ENCODE measurements at regions not wholly inside any gene's neighbourhood (a gene's known extent, or its start where the extent isn't known, plus 50 kb on each side); places are given as distances from the start of the nearest gene placed in this dataset.

- 67% methylated on average over 1 of the region's 1 CpG for WGBS (ENCODE audit: insufficient coverage)
- H2AFZ ChIP-seq (ENCODE audit: insufficient read depth, low read depth, low read length, poor library complexity, severe bottlenecking), result no peak overlapping the region
- Mint-ChIP-seq H3K9me3 (ENCODE audit: insufficient read depth) (no peaks in the 10 kb centered on the region), H3K27ac (no peak overlapping the region), H3K4me1 (no peaks in the 10 kb centered on the region), H3K27me3 (peaks cover 13% of the 10 kb centered on the region), H3K4me3 (no peak overlapping the region)
- intact Hi-C loops (cut with micrococcal nuclease), result no loop called here
- H3K4me1 ChIP-seq (ENCODE audit: control insufficient read depth in 2 of 2, insufficient read depth in 2 of 2, low read length in 2 of 2), result no peaks in the 10 kb centered on the region
- no peak overlapping the region for H3K27ac ChIP-seq (ENCODE audit: low read length in 2 of 2)
- ATAC-seq (ENCODE audit: low read depth) (no peak), DNase-seq (no peak)
- ChIA-PET POLR2A (no interaction called here), CTCF (no interaction called here)
- H3K9me3 ChIP-seq (ENCODE audit: control extremely low read depth in 1 of 3, control insufficient read depth in 2 of 3, insufficient read depth in 1 of 3, low read length in 2 of 3), result no peaks in the 10 kb centered on the region
- H3K9ac ChIP-seq (ENCODE audit: low read length), result no peak overlapping the region
- H3K36me3 ChIP-seq (replicated peaks in 1 of 2; ENCODE audit: control extremely low read depth in 1 of 2, control insufficient read depth in 1 of 2, extremely low read depth in 1 of 2, insufficient read depth in 2 of 2, low read length in 1 of 2), result no peaks in the 10 kb centered on the region
- no peak for TF ChIP-seq EZH2 (IDR thresholded peaks at IDR 0.05; ENCODE audit: borderline replicate concordance, insufficient read depth, low read depth, low read length, poor library complexity, severe bottlenecking)
- no peak for TF ChIP-seq CTCF (IDR thresholded peaks at IDR 0.05)
- no peak overlapping the region for H3K4me2 ChIP-seq (replicated peaks; ENCODE audit: low read depth, low read length, poor library complexity, severe bottlenecking)
- no peak overlapping the region for H3K4me3 ChIP-seq (ENCODE audit: control extremely low read depth in 1 of 5, extremely low read depth in 1 of 5, insufficient read depth in 1 of 5, low read depth in 2 of 5, low read length in 4 of 5)
- no peaks in the 10 kb centered on the region for H4K20me1 ChIP-seq (ENCODE audit: control insufficient read depth, insufficient read depth, low read length, poor library complexity, severe bottlenecking)
- H3K27me3 ChIP-seq (replicated peaks in 1 of 4; ENCODE audit: control extremely low read depth in 1 of 4, control insufficient read depth in 3 of 4, insufficient read depth in 4 of 4, low read length in 3 of 4), result no peaks in the 10 kb centered on the region
- no peaks in the 10 kb centered on the region for H3K79me2 ChIP-seq (ENCODE audit: control insufficient read depth, insufficient read depth, low read length)
Observed at GRCh38 chr14:48914382-48914781, 671.8 kb downstream of the RPS29 start.

GRCh38 chr14:48900565-48900964, 685.6 kb downstream of the RPS29 start:
- H3K4me1 Mint-ChIP-seq, result no peaks in the 10 kb centered on the region
- no peak overlapping the region for H2AFZ ChIP-seq (ENCODE audit: insufficient read depth, low read depth, low read length, poor library complexity, severe bottlenecking)
- no peaks in the 10 kb centered on the region for H3K27me3 ChIP-seq (replicated peaks in 1 of 4; ENCODE audit: control extremely low read depth in 1 of 4, control insufficient read depth in 3 of 4, insufficient read depth in 4 of 4, low read length in 3 of 4)
- H3K9me3 ChIP-seq (ENCODE audit: control extremely low read depth in 1 of 3, control insufficient read depth in 2 of 3, insufficient read depth in 1 of 3, low read length in 2 of 3), result no peaks in the 10 kb centered on the region
- ATAC-seq (ENCODE audit: low read depth) (no peak), DNase-seq (no peak)
- H3K9me3 Mint-ChIP-seq (ENCODE audit: insufficient read depth), result no peaks in the 10 kb centered on the region
- no peaks in the 10 kb centered on the region for H3K79me2 ChIP-seq (ENCODE audit: control insufficient read depth, insufficient read depth, low read length)
- no peaks in the 10 kb centered on the region for H3K4me1 ChIP-seq (ENCODE audit: control insufficient read depth in 2 of 2, insufficient read depth in 2 of 2, low read length in 2 of 2)
- no peak overlapping the region for H3K9ac ChIP-seq (ENCODE audit: low read length)
- ChIA-PET CTCF (no interaction called here), POLR2A (no interaction called here)
- H3K27me3 Mint-ChIP-seq, result no peaks in the 10 kb centered on the region
- TF ChIP-seq EZH2 (IDR thresholded peaks at IDR 0.05; ENCODE audit: borderline replicate concordance, insufficient read depth, low read depth, low read length, poor library complexity, severe bottlenecking) (no peak), CTCF (IDR thresholded peaks at IDR 0.05) (no peak)
- no peaks in the 10 kb centered on the region for H4K20me1 ChIP-seq (ENCODE audit: control insufficient read depth, insufficient read depth, low read length, poor library complexity, severe bottlenecking)
- no peak overlapping the region for H3K4me2 ChIP-seq (replicated peaks; ENCODE audit: low read depth, low read length, poor library complexity, severe bottlenecking)
- H3K4me3 ChIP-seq (ENCODE audit: control extremely low read depth in 1 of 5, extremely low read depth in 1 of 5, insufficient read depth in 1 of 5, low read depth in 2 of 5, low read length in 4 of 5), result no peak overlapping the region
- no peak overlapping the region for H3K27ac ChIP-seq (ENCODE audit: low read length in 2 of 2)
- no CpG with 5 or more reads among the region's 3 CpGs for WGBS (ENCODE audit: insufficient coverage)
- H3K36me3 ChIP-seq (replicated peaks in 1 of 2; ENCODE audit: control extremely low read depth in 1 of 2, control insufficient read depth in 1 of 2, extremely low read depth in 1 of 2, insufficient read depth in 2 of 2, low read length in 1 of 2), result no peaks in the 10 kb centered on the region
- H3K4me3 Mint-ChIP-seq, result no peak overlapping the region
- intact Hi-C loops (cut with micrococcal nuclease), result no loop called here
- no peak overlapping the region for H3K27ac Mint-ChIP-seq
